Activated CD4-positive, CD25-positive, alpha-beta regulatory T cell (primary cell): ENCODE measurements at regions not wholly inside any gene's neighbourhood (a gene's known extent, or its start where the extent isn't known, plus 50 kb on each side); places are given as distances from the start of the nearest gene placed in this dataset.

Experiments
- DNase-seq, 4 experiments: peaks; one replicate each; lab custom pipeline; 2025; lab: John Stamatoyannopoulos, UW

DNA sequence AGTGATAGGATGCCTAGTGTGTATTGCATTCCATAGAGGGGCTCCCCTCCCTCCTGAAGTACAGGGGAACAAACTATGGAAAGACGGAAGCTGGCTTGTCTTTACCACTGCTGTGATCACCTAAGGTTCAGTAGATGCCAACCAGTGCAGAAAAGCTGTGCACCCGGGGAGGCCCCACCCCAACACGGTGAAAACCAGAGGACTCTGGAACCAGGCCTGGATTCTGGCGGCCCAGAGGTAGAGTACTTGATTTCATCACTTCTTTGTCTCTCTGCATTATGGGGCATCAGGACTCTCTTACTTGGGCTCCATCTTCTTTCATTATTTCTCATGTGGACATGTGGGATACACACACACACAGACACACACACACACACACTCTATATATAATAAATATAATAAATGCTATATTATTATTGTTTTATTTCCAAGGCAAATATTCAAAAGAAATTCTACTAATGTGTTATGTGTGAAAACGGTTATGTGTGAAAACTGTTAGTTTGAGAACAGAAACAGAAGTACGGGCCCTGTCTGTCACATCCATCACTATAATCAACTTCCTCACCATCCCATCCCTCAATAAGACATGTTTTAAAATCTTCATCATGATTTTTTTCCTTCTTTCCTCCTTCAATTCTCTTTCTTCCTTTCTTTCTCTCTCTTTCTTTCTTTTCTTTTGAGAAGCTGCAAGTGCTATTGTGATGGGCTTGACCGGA is 152.4 kb upstream of the CMC1 start:
- no peak for DNase-seq

DNA sequence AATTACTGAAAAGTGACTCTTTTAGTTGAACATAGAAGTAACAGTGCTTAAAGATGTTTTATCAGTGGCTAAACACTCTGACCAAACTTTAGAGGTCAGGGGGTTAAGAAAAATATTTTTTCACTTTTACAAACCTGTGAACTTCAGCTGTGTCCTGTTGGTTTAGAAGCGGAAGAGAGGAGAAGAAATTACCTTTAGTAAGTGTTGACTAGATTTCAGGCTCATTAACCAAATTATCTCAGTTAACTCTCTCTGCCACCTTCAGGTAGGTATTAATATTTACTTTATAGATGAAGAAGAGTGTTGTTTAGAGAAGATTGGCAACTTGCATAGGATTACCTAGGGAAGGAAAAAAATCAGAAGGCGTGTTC is 151.9 kb upstream of the CMC1 start:
- DNase-seq: no peak

DNA sequence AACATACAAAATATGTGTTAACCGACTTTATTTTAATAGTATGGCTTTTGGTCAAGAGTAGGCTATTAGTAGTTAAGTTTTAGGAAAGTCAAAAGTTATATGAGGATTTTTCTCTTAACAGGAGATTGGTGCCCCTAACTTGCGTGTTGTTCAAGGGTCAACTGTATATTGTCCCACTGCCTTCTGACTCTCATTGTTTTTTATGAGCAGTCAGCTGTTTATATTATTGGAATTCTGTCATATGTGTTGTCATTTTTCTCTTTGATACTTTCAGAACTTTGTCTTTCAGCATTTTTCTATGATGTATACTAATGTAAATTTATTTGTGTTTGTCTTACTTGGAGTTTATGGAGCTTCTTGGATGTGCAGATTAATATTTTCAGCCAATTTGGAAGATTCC is 142.1 kb upstream of the CMC1 start:
- no peak for DNase-seq

DNA sequence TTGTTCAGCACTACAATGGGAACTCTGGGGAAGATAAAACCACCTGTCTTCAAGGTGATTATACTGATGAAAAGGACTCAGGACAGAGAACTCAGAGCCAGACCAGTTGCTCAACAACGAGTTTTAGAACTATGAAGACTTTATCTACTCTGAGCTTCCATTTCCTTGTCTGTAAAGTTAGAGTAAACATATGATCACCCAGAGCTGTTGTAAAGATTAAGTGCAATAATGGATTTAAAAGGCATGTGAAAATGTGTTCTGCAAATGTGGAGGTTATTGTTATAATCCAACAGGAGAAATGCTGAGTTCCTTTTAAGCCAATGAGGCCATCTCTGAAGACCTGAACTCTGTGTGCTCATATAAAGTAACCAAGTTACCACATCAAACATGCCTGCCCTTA is 139.7 kb upstream of the CMC1 start:
- DNase-seq: no peak

DNA sequence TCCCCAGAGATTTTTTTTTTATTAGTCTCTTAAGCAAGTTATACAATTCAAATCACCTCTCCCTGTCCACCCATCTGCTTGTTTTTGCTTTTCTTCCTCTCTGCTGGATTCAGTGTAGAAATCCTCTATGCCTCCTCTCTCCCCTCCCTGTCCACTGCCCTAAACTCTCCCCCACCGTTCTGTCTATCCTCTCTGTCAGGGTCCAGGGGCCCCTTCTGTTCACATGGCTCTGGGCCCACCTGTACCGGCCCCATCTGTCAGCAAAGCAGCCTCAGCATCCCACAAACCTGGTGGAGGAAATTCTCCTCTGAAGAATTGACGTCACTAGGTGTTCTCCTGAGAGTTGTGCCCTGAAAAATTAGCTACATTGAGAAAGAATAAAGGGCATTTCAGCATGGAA is 137.6 kb upstream of the CMC1 start:
- DNase-seq: no peak

DNA sequence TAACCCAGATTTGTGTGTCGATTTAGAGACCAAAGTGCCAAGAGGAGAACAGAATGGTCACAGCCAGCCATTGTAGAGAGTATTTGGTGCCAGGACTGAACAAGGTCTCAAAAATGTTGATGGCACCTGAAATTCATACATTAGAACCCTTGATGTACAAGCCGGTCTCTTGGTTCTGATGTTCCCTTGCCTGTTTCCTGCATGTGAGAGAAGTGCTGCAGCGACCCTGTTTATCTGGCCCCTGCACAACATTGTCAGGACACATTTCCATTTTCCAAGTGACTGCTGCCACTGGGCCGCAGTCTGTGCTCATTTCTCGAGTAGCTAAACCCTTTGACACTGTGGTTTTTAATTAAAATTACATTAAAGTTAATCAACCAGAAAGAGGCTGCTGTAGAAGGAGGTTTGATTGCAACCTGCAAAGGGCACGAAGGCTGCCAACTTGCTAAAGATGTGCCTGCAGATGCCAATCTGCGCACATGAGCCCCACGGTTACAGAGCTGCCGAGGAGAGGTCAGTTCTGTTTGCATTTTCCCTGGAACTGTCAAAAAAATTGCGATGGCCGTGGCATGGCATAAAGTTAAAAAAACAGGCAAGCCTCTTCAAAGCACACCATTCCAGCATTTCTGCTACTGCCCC is 136.4 kb upstream of the CMC1 start:
- no peak for DNase-seq

DNA sequence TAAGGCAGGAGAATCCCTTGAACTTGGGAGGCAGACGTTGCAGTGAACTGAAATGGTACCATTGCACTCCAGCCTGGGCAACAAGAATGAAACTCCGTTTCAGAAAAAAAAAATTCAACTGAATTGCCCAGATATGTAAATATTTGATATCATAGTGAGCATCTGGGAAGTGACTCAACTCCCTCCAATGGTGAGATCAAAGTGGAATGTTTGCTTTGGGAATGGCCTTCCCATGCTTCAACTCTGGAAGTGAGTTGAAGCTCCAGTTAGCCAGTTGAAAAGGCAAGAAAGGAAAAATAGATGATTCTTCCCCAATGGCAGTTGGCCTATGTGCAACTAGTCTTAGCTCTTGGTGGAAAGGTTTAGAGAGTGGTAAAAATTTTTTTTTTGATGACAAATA is 131.6 kb upstream of the CMC1 start:
- no peak for DNase-seq

DNA sequence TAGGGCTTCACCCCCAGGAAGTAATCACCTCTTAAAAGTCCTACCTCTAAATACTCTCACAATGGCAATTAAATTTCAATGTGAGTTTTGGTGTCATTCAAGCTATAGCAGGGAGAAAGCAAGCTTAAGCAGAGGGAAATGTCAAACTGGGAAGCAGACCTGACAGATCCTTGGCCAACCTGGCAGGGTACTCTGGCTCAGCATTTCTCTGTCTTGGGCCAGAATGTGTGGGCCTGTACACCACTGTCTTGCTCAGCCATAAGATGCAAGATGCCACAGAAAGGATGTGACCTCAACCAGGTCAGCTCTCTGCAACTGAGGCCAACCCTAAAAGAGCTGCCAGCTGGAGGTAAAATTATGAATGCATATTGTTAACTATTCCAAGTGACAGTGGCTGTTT is 130.6 kb upstream of the CMC1 start:
- no peak for DNase-seq

DNA sequence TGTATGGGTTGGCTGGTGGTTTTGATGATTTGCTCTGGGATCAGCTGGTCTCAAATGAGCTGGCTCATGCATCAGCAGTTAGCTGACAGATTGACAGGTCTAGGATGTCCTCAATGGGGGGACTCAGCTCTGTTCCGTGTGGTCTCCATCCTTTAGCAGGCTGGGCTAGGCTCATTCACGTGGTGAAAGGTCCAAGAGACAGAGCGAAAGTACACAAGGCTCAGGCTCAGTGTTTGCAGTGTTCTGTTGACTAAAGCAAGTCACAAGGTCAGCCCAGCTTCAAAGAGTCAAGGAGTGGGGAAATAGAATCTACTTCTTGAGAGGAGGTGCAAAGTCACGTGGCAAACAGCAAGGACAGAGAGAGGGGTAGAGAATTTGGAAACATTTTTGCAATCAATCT is 126.5 kb upstream of the CMC1 start:
- no peak for DNase-seq

DNA sequence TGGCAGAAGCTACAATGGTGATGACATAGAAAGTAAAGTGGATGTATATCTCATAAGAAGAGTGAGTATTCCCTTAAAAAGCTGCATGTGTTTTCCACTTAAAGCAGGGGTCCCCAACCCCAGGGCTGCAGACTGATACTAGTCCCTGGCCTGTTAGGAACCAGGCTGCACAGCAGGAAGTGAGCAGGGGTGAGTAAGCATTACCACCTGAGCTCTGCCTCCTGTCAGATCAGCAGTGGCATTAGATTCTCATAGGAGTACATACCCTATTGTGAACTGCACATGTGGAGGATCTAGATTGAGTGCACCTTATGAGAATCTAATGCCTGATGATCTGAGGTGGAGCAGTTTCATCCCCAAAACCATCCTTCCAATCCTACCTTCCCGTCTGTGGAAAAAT is 126.1 kb upstream of the CMC1 start:
- DNase-seq: no peak

DNA sequence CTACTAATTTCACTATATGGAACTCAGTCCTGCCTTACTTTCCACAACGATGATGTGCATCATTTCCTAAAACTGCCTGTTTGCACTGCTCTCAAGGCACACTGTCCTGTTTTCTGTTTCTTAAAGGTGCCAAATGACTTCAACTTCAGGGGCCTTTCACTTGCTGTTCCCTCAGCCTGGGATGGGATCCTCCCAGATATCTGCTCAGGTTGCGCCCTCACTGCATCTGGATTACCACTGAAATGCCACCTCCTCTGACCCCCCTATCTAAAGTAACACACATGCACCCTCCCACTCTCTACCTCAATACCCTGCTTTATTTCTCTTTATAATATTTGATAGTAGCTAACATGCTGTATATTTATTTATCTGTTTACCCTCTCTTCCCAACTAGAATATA is 123.8 kb upstream of the CMC1 start:
- no peak for DNase-seq

DNA sequence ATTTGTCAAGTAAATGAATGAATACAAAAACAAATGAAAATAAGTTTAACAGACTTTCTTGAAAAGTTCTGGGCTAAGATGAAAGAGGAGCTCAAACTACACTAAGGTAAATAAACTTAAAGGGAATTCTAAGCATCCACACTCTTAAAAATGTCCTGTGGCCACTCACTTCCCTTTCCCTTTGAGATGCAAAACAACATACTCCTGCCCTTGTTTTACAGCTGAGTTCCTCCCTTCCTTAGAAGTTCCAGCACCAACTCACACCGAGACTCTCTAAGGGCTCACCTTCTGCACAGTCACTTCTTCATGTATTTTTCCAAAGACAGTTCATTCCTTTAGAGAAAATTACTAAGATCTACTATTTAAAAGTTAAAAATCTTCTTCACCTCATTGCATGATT is 123.3 kb upstream of the CMC1 start:
- no peak for DNase-seq

DNA sequence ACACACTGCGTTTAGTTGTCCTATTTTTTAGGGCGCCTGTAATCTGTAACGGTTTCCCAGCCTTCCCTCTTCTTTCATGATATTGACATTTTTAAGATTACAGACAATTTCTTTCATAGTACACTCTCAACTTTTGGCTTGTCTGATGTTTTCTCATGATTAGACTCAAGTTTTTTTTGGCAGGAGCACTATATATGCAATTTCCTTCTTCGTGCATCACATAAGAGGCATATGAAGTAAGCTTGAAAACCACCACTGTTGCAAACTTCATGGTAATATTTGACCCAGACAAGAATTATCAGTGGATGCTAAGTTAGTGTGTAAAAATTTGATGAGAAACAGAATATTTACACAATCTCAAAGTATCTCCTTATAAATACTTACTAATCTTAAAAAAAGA is 119.2 kb upstream of the CMC1 start:
- DNase-seq: no peak

DNA sequence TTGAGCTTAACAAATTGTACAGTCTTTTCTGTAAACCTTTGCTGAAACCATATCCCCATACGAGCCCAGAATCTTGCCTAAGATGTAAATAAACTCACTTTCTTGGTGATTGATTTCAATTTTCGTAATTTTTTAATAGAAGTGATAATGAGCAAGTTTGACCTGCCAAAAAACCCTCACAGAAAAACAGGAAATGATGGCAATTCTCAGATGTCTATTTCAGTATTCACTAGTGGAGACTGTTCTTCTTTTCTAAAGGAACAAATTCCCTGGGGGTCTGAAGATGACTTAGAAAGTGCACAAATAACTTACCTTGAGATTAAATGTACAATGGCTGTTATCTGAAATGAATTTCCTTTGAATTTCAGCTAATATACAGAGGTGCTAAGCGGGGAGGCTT is 116.5 kb upstream of the CMC1 start:
- no peak for DNase-seq

DNA sequence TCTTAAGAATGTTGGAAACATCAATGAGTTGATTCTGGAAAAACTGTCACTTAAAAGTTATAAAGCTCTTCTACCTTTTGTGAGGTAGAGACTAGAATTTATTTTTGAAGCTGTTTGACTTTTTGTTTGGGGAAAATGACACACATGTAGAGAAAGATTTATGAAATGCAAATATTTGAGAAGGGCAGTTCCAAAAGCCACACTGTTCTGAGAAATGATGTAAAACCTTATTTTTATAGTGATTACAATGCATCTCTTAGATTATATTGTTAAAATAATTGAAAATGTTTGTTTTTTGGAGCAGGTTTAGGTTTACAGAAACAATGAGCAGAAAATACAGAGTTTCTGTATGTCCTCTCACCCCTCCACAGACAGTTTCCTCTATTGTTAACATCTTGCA is 116.1 kb upstream of the CMC1 start:
- no peak for DNase-seq

DNA sequence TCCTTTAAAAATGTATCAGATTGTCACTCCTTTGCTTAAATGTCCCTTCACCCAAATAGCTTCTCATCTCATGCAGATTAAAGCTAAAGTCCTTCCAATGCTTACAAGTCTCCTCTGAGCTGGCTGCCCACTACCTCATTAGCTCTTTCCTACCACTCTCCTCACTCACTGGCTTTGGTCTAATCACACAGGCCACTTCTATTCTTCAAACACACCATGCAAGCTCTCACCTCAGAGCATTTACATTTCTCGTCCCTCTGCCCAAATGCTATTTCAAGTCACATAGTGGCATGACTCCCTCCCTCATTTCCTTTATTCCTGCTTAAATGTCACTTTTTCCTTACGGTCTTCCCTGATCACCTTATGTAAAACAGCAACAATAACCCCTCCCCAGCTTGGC is 110.6 kb upstream of the CMC1 start:
- no peak for DNase-seq

DNA sequence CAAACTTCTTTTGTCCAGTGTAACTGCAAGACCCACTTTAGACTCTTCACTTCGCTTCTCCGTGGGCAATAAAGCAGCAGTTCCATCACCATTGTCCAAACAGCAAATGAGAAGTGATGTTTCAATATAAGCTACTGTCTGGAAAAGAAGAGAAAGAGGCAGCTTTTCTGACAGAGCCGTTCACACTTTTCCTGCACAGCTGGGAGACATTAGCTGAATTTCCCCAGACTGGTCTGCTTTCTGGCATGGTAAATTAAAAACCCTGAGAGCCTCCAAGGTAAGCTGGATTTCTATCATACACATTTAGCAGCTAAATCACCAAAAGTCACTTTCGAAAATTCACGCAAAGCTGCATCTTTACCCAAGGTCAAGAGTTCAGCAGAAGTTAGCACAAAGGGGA is 108.5 kb upstream of the CMC1 start:
- no peak for DNase-seq

DNA sequence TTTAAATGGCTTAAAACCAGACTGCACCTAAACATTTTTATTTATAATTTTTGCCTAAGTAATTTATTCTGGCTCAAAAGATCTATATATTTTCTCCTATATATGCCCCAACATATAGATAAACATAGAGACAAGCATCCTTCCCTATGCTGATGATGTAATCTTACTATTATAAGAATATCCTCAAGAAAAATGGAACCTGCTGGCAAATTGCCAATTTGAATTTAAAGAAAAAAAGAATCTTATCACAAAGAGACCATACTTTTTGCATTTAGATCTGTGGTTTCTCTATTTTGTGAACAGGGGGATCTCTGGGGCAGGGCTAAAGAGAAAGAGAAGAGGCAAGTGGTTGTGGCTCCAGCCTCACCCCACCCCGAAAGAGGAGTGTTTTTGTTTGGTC is 107.2 kb upstream of the CMC1 start:
- DNase-seq: no peak

DNA sequence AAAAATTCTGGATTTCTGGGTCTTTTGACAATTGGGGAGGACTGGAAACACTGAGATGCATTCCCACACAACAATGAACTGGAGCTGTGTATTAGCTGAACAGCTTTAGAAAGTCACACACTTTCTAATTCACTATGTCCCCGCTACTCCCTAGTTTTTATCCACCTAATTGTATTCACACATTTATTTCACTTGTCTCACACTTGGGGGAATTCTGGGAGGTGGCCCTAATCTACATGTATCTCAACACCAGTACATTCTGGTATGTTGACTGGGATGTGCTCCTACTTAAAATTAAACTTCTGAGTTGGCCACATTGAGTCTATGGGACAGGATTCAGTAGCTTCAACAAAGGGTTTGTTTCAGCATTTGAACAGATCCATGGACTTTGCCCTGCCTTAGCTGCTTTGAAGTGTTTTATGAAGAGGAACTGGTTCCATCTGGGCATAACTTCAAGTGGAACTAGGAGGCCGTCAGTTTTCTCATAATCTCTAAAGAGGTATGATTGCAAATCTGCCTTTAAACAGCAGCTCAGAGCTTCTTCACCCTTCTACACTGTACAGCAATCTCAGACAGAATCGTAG is 106.5 kb upstream of the CMC1 start:
- no peak for DNase-seq

DNA sequence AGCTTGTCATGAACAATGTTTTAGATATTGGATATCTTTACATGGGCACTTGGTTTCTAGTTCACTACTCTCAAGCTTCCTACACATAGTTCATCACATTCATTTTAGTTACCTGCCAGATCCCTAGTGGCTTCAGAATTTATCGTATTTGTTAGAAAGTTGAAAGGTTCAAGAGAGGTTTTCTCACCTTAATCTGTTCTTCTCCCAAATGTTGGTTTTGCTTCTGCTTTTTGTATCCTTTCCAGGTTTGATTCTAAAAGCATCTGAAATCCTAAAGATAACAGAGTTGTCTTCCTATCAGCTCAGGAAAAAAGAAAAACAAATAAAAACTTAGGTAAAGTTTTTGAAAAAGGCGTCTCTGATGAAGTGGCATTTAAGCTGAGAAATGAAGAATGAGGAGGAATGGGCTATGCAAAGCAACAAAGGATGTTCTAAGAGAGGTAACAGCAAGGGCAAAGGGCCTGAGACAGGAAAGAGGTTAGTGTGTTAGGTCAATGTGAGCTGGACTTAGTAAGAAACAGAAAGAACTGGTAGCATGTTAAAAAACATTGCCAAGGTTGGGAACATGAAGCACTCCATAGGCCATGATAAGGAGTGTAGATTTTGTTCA is 104.7 kb upstream of the CMC1 start:
- no peak for DNase-seq

DNA sequence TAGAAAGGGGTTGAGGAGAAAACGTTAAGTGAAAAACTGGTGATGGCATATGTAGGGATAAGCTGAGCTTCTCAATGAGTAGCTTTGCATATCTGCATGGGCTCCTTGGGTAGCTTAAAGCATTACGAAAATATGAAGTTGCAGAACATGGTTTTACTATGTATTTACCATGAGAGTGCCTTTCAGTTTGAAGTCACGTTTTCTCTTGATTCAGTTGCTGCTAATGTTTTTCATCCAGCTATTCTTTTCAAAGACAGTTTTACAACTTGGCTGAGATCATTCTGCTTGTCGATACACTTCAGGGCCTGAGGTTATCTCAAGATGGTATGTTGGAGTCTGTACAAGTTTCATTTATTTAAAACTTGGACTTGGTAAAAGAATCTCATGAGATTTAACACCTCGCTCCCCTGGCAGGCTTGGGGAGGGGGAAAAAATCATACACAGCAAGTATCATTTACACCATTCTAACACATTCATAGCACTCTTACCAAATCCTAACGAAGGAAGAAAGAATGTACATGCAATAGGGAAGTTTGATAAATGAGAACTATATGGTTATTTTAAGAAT is 103.3 kb upstream of the CMC1 start:
- DNase-seq: no peak

DNA sequence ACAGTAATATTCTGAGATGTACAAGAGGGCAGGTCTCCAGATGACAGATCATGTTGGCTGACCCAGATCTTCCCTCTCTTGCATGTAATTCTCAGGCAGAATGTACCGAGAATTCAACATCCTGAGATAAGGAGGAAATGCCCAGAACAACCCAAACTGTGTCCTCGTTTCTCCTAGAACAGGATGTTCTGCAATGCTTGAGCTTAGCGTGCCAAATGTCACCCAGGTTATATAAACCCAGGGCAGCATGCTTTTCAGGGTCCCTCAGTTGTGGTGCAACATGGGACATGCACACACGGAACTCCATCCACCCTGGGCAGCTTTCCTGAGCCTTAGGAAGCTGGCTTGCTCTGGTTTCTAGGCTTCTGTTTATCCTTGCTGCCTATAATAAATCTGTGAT is 102.1 kb upstream of the CMC1 start:
- no peak for DNase-seq

DNA sequence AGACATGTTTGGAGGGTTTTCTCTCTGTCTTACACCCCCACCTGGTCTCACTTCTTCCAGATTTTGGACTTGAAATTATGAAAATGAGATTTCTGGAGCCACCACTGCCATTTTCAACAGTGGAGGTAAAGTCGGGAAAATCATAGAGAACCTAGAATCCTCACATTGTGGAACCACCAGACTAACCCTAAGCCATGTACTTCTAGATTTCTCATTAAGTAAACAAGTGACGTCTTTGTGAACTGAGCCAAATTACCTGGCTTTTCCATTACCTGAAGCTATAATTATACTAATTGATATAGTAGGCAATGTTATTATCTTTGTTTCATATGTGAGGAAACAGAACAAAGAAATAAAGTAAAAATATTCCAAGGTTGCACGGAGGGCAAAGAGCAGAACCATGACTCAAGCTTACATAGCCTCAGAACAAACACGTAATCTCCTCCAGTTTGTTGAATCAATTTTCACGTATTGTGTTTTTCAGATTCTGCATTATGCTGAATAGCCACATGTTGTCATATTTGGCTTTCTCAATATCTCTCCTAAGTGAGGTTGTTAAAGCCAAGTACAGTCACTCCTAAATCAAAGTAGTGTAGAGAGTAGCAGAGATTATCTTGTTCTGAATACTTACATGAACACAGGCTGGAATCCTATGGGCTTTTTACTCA is 101.3 kb upstream of the CMC1 start:
- DNase-seq: no peak
